Neural cell (in vitro differentiated cells): ENCODE measurements at regions not wholly inside any gene's neighbourhood (a gene's known extent, or its start where the extent isn't known, plus 50 kb on each side); places are given as distances from the start of the nearest gene placed in this dataset.

Source experiments
- H2AFZ ChIP-seq: fragments of 200-600, 300-800 bp; sonication (generic), shearing (Covaris generic); 2 replicates; pipeline ENCODE4 v1.6.0; 2014; ENCODE audit warnings: low read depth, mild to moderate bottlenecking, antibody characterized with exemption, low read length, moderate library complexity
- H3F3A ChIP-seq: fragments of 200-600 bp; shearing (Covaris generic); 2 replicates; pipeline ENCODE4 v1.6.1; 2016; ENCODE audit warnings: mild to moderate bottlenecking, moderate library complexity, mixed read lengths, antibody characterized with exemption, low read length; ENCODE audit not compliant: insufficient read depth, poor library complexity, severe bottlenecking
- H3K27ac ChIP-seq: fragments of 200-600, 300-800 bp; sonication (generic), shearing (Covaris generic); 2 replicates; pipeline ENCODE4 v1.5.1; 2014; ENCODE audit warnings: mild to moderate bottlenecking, low read length, moderate library complexity
- H3K27me3 ChIP-seq: fragments of 300-800, 200-600 bp; sonication (generic), shearing (Covaris generic); 2 replicates; pipeline ENCODE4 v1.6.0; 2014; ENCODE audit warnings: mild to moderate bottlenecking, low read depth, low read length, moderate library complexity; ENCODE audit not compliant: insufficient read depth
- H3K36me3 ChIP-seq: fragments of 300-800, 200-600 bp; sonication (generic), shearing (Covaris generic); 2 replicates; pipeline ENCODE4 v1.5.1; 2014; ENCODE audit warnings: mild to moderate bottlenecking, antibody characterized with exemption, low read length, moderate library complexity; ENCODE audit not compliant: insufficient read depth
- H3K4me2 ChIP-seq: fragments of 300-800, 200-600 bp; sonication (generic), shearing (Covaris generic); 2 replicates; pipeline ENCODE4 v1.6.0; 2014; ENCODE audit warnings: mild to moderate bottlenecking, low read length
- H3K4me3 ChIP-seq: fragments of 300-800, 200-600 bp; sonication (generic), shearing (Covaris generic); 2 replicates; pipeline ENCODE4 v1.5.1; 2014; ENCODE audit warnings: mild to moderate bottlenecking, low read length, moderate library complexity
- H3K79me2 ChIP-seq: fragments of 200-600 bp; shearing (Covaris generic); replicated peaks from 2 replicates; pipeline ENCODE4 v1.6.0; 2014; ENCODE audit warnings: mild to moderate bottlenecking, low read length, moderate library complexity; ENCODE audit not compliant: insufficient read depth
- H3K9ac ChIP-seq: fragments of 300-800, 200-600 bp; sonication (generic), shearing (Covaris generic); 2 replicates; pipeline ENCODE4 v1.6.1; 2016; ENCODE audit warnings: mild to moderate bottlenecking, low read length, mixed read lengths
- H3K9me2 ChIP-seq: fragments of 200-600 bp; shearing (Covaris generic); 2 replicates; pipeline ENCODE4 v1.6.1; 2016; ENCODE audit warnings: mild to moderate bottlenecking, low read length, mixed read lengths; ENCODE audit not compliant: insufficient read depth
- H3K9me3 ChIP-seq: fragments of 200-600, 300-800 bp; sonication (generic), shearing (Covaris generic); 2 replicates; pipeline ENCODE4 v1.6.1; 2016; ENCODE audit warnings: mild to moderate bottlenecking, mixed run types, low read length, moderate library complexity, mixed read lengths
- H4K20me1 ChIP-seq: fragments of 200-600 bp; shearing (Covaris generic); 2 replicates; pipeline ENCODE4 v1.6.1; 2016; ENCODE audit warnings: mild to moderate bottlenecking, mixed run types; ENCODE audit not compliant: insufficient read depth
- EP300 ChIP-seq: fragments of 450-650 bp; conservative IDR thresholded peaks from 2 replicates; pipeline ENCODE4 v1.6.1; 2014; ENCODE audit warnings: antibody characterized with exemption, mild to moderate bottlenecking, moderate library complexity; ENCODE audit not compliant: poor library complexity, severe bottlenecking
- EZH2 ChIP-seq: fragments of 200-600, 300-800 bp; shearing (Covaris generic), sonication (generic); IDR thresholded peaks from 2 replicates; pipeline ENCODE4 v1.6.1; 2014; ENCODE audit warnings: antibody characterized with exemption, low read length, borderline replicate concordance, mild to moderate bottlenecking; ENCODE audit not compliant: insufficient read depth, poor library complexity, severe bottlenecking
- MXI1 ChIP-seq: fragments of 450-650 bp; conservative IDR thresholded peaks from 2 replicates; pipeline ENCODE4 v1.6.1; 2014; ENCODE audit warnings: antibody characterized with exemption, mild to moderate bottlenecking; ENCODE audit not compliant: poor library complexity, severe bottlenecking
- POLR2AphosphoS5 ChIP-seq: IDR thresholded peaks from 2 replicates; pipeline ENCODE4 v1.6.1; 2012
- RAD21 ChIP-seq: fragments of 450-650 bp; conservative IDR thresholded peaks from 2 replicates; pipeline ENCODE4 v1.6.1; 2014; ENCODE audit warnings: antibody characterized with exemption, mild to moderate bottlenecking, moderate library complexity
- SMC3 ChIP-seq: fragments of 450-650 bp; conservative IDR thresholded peaks from 2 replicates; pipeline ENCODE4 v1.6.1; 2014; ENCODE audit warnings: antibody characterized with exemption, mild to moderate bottlenecking, moderate library complexity; ENCODE audit not compliant: poor library complexity
- TAF1 ChIP-seq: IDR thresholded peaks from 2 replicates; pipeline ENCODE4 v1.6.1; 2012; ENCODE audit warnings: low read depth
- TF ChIP-seq, protein P1 (sequence below): IDR thresholded peaks from 2 replicates; pipeline ENCODE4 v1.6.1; 2012; ENCODE audit warnings: borderline replicate concordance
- TF ChIP-seq, protein P2 (sequence below): fragments of 450-650 bp; IDR thresholded peaks from 2 replicates; pipeline ENCODE4 v1.5.1; 2014; ENCODE audit warnings: antibody characterized with exemption, mild to moderate bottlenecking, moderate library complexity; ENCODE audit not compliant: poor library complexity, severe bottlenecking

- TF ChIP-seq, protein P1, sequence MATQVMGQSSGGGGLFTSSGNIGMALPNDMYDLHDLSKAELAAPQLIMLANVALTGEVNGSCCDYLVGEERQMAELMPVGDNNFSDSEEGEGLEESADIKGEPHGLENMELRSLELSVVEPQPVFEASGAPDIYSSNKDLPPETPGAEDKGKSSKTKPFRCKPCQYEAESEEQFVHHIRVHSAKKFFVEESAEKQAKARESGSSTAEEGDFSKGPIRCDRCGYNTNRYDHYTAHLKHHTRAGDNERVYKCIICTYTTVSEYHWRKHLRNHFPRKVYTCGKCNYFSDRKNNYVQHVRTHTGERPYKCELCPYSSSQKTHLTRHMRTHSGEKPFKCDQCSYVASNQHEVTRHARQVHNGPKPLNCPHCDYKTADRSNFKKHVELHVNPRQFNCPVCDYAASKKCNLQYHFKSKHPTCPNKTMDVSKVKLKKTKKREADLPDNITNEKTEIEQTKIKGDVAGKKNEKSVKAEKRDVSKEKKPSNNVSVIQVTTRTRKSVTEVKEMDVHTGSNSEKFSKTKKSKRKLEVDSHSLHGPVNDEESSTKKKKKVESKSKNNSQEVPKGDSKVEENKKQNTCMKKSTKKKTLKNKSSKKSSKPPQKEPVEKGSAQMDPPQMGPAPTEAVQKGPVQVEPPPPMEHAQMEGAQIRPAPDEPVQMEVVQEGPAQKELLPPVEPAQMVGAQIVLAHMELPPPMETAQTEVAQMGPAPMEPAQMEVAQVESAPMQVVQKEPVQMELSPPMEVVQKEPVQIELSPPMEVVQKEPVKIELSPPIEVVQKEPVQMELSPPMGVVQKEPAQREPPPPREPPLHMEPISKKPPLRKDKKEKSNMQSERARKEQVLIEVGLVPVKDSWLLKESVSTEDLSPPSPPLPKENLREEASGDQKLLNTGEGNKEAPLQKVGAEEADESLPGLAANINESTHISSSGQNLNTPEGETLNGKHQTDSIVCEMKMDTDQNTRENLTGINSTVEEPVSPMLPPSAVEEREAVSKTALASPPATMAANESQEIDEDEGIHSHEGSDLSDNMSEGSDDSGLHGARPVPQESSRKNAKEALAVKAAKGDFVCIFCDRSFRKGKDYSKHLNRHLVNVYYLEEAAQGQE = no peak
- TF ChIP-seq RAD21 = no peak
- Histone ChIP-seq H3K27ac (no peak overlapping the region), H3K27me3 (no peaks in the 10 kb centered on the region), H4K20me1 (no peaks in the 10 kb centered on the region), H3K36me3 (no peaks in the 10 kb centered on the region), H3K9me2 (no peaks in the 10 kb centered on the region), H3K79me2 (no peaks in the 10 kb centered on the region), H3K4me3 (no peak overlapping the region), H3K4me2 (no peak overlapping the region), H3K9me3 (no peaks in the 10 kb centered on the region), H3K9ac (no peak overlapping the region), H2AFZ (no peak overlapping the region), H3F3A (no peaks in the 10 kb centered on the region)
These were observed 70.5 kb upstream of the ITGA11 start for GRCh38 chr15:68502398-68502901.

GRCh38 chr15:68503213-68503612, 71.2 kb upstream of the ITGA11 start:
- TF ChIP-seq TAF1 (no peak), EZH2 (no peak), MXI1 (no peak), RAD21 (no peak), POLR2AphosphoS5 (no peak), SMC3 (no peak), EP300 (no peak)
- TF ChIP-seq, protein P1 = no peak
- TF ChIP-seq, protein P2, sequence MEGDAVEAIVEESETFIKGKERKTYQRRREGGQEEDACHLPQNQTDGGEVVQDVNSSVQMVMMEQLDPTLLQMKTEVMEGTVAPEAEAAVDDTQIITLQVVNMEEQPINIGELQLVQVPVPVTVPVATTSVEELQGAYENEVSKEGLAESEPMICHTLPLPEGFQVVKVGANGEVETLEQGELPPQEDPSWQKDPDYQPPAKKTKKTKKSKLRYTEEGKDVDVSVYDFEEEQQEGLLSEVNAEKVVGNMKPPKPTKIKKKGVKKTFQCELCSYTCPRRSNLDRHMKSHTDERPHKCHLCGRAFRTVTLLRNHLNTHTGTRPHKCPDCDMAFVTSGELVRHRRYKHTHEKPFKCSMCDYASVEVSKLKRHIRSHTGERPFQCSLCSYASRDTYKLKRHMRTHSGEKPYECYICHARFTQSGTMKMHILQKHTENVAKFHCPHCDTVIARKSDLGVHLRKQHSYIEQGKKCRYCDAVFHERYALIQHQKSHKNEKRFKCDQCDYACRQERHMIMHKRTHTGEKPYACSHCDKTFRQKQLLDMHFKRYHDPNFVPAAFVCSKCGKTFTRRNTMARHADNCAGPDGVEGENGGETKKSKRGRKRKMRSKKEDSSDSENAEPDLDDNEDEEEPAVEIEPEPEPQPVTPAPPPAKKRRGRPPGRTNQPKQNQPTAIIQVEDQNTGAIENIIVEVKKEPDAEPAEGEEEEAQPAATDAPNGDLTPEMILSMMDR = no peak
- Histone ChIP-seq H3K27ac (no peak overlapping the region), H2AFZ (no peak overlapping the region), H3K36me3 (no peaks in the 10 kb centered on the region), H4K20me1 (no peaks in the 10 kb centered on the region), H3F3A (no peaks in the 10 kb centered on the region), H3K27me3 (no peaks in the 10 kb centered on the region), H3K4me2 (no peak overlapping the region), H3K9me2 (no peaks in the 10 kb centered on the region), H3K4me3 (no peak overlapping the region), H3K9me3 (no peaks in the 10 kb centered on the region), H3K79me2 (no peaks in the 10 kb centered on the region), H3K9ac (no peak overlapping the region)
